GM18498 (cell line): ENCODE measurements at regions not wholly inside any gene's neighbourhood (a gene's known extent, or its start where the extent isn't known, plus 50 kb on each side); places are given as distances from the start of the nearest gene placed in this dataset.
"Not testable (repeated sequence)": the region's sequence is repeated elsewhere in the genome, so short reads cannot be mapped to it uniquely, and the experiment has no call there.

Experiments
- ATAC-seq: cut with Tn5 transposase; IDR thresholded peaks from one replicate; pipeline ENCODE4 v1.9.1; 2021; ENCODE audit warnings: mild to moderate bottlenecking, moderate library complexity; ENCODE audit not compliant: unreplicated experiment

DNA sequence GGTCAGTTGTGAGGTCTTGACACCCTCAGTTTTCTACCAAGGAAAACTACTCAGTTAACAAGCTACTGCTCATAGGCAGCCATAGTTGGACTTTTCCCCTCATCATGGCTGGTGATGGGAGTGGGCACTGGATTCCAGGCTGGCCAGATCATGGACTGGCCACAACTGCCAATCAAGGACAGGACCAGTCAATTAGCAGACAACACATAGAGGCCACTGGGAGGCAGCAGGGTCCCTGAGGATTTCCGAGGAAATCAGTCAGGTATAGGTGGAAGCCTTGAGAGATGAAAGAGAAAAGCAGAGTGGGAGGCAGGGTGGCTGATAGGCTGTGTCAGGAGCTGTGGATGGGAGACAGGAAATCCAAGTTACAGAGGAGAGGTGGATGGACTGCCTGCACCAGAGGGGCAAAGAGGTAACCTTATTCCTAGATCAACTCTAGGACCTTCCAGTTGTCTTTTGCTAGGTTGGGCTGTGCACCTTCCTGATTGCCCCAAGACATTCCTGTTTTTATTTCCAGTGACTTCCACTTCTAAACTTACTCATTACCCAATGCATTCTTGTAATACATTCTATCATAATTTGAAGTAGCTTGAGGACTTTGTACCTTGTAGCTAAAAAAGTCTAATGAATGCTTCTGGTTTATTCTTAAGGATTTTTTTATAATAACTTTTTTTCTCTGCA, 361.8 kb downstream of the KCNRG start:
- ATAC-seq = no peak

DNA sequence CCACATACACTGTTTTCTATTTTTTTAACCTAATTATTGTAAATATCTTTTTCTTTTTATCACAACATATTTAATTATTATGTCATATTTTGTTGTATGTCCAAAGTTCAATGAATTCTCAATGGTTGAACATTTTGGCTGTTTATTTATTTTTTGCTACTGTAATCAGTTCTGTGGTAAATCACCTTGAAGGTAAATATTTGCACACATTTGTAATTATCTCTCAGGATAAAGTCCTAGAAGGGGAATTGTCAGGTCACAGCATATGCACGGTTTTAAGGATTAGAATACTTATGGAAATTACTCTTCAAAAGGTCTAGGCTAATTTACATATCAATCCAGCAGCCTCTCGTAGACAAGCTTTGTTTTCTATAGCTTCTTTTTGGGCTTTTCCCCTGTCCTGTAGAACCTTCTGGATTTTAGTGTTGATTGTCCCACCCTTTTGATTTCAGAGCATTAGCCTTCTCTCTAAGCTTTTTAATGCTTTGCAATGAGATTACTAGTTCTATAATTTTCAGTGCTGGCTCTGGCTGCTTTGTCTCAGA, 362.6 kb downstream of the KCNRG start:
- ATAC-seq = no peak

DNA sequence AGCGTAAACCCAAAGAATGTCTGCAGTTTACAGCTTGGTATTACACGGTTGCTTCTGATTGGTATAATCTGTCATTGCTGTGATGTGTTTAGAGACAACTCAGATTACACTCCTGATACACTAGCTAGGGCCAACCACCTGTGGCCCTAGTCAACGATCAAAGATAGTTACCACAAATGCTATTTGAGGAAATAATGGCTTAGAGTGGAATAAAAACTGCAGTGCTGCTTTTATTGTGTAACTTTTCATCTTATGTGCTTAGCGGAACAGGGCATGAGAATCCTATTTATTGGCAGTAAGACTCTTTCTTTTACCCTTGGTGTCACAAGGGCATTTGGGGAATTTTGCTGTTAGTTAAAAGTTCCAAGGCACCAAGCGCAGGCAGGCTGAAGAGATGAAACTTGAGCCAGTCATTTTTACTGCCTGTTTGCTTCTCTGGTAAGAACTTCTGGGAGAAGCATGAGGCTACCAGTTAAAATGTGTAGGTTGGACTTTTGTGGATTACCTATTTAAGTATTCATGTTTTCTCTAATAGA, 363.3 kb downstream of the KCNRG start:
- ATAC-seq = no peak

DNA sequence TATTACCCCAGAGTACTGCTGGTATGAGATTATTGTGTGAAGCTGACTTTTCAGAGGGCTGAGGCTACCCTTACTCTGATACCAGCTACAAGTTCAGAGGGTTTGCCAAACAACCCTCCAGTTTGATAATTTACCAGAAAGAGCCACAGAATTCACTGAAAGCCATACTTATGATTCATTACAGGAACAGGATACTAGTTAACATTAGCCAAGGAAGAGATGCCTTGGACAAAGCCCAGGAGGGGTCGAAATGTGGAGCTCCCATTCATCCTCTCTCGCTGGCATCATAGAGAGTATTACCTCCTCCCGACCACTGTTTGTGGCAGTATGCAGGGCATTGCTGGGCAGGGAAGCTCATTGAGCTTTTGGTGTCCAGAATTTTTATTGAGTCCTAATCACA, 364.3 kb downstream of the KCNRG start:
- no peak for ATAC-seq

DNA sequence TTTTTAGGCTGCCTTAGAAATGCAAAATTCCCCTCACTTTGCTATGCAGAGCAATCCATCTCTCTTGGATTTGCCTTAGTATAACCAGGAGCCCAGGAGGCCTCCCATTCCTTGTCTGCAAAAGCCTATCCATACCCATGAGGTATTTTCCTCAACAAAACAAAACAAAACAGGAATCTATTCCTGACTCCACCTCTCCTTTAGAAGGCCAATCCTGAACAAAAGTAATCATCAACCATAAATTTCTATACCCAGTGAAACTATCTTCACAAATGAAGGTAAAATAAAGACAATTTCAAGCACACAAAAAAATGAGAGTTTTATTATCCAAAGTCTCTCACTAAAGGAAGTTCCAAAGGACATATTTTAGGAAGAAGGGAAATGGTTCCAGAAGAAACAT, 365.7 kb downstream of the KCNRG start:
- ATAC-seq = no peak

DNA sequence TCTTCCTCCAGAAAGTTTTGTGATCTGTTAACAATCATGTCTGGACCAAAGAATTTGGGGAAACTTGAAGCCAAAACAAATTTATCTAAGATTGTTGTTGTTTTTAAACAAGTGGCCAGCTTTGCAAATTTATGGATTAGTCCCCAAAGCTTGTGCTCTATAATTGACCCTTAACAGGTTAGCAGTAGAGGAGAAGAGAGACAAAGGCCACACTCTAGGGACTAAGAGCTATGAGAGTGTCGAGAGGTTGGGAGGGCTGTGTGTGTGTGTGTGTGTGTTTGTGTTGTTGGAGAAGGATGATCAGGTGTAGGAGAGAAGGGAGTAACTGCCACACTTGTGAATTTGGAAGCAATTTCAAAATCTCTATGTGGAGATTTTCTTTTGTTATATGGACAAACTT, 367.3 kb downstream of the KCNRG start:
- ATAC-seq = no peak

DNA sequence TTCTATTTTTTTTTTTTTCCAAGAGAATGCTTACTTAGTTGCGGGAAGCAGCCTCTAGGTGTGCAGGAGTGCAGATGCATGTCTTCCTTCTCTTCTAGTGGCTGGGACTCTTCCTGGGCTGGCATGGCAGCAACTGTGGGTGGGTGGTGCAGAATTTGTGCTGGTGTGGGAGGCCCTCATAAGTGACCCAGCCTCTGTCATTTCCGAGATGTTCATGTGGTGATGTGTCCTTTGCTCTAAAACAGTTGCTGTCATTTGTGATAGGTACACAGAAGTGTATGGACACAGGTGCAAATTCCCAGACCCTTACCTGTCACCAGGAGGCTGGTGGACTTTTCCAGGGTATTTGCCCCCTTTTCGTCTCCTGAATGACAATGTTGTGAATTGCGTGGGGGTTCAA, 367.7 kb downstream of the KCNRG start:
- ATAC-seq = no peak

DNA sequence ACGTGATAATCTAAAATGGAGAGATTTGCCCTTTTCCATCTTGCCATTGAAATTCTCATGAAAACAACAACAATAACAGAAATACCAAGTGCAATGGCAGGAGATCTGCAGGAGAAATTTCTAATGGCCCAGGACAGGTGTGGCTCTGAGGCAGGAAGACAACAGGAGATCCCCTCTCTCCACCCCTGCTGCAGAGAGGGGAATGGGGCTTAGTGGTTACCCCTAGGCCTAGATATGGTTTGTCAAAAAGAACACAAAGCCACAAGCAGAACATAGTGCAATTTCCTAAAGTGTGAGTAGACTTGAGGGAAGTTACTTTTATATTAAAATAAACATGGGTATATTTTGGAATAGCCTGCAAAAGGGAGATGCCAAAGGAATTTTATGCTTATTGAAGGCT, 369.5 kb downstream of the KCNRG start:
- ATAC-seq = no peak

DNA sequence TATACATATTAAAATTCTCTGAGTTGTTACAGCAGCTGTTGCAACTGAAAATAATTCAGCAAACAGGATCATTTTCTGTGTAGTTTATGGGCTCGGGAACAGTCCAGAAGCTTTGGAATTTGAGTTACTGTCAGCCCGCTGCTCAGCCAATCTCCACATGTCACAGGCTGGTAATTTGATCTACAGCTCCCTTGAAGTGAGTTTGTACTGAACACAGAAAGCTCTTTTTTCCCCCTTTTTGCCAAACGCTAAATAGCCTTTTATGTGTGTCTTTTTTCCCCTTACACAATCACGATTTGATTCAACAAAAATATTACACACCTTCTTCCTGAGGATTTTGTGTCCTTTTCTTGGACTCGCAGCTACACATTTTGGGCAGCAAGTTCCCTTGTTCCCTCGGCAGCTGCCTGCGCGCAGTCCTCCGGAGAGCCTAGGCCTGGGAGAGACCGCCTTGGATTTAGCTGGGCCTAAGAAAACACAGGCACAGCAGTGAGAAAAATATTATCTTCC, 371.4 kb downstream of the KCNRG start:
- ATAC-seq = no peak

DNA sequence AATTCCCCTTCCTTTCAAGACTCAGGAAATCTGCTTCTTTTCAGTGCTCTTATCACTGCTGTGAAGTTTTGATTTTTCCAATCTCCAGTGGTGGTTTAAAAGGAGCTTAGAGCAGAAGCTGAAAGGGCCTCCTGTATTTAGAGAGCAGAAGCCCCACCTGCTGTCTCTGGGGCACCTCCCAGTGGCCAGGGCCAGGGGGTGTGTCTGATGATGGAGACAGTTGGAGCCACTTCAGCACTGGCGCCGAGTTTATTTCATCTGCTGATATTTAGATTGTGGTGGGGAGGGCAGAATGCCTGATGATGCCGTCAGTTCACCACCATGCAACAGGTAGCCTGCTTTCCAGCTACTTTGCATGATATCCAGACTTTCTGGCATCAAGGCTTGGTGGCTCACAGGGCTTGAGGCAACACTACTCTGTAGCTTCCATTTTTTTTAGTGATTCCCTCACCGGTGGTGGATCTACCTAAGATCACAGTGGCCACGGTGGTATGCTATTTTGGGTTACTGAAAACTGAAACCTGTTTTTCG, 371.9 kb downstream of the KCNRG start:
- no peak for ATAC-seq

DNA sequence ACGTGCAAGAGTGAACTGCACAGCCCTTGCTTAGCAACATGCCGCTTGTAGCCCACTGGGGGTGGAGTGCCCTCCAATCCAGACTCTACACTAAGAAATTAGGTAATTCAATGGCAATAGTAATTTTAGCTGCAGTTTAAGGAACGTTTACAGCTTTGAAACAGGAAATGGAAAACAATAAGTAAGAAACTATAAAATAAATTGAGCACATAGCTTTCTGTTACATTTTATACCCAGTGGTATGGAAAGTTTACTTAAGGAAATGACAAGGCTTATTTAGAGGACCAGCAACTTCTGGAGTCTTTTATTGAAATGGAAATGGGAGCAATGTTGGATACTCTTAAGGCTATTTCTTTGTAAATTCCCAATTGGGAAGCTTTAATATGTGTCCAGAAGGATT, 373.2 kb downstream of the KCNRG start:
- no peak for ATAC-seq

DNA sequence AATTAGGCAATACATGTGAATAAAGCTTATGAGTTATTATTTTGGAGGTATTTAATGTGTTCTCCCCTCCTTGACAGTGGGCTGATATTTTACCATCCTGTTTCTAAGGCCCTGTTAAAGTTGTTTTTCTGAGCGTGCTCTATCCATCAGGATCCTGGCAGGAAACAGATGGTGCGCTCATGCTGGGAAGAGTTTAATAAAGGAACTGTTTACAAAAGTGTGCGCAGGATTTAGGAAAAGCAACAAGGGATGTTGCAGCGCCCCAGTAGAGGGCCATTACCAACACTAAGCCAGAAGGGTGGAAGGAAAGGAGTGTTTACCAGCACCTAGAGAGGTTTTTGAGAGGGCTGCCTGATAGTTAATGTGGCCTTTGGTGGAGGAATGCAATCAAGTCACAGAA, 374.5 kb downstream of the KCNRG start:
- no peak for ATAC-seq

DNA sequence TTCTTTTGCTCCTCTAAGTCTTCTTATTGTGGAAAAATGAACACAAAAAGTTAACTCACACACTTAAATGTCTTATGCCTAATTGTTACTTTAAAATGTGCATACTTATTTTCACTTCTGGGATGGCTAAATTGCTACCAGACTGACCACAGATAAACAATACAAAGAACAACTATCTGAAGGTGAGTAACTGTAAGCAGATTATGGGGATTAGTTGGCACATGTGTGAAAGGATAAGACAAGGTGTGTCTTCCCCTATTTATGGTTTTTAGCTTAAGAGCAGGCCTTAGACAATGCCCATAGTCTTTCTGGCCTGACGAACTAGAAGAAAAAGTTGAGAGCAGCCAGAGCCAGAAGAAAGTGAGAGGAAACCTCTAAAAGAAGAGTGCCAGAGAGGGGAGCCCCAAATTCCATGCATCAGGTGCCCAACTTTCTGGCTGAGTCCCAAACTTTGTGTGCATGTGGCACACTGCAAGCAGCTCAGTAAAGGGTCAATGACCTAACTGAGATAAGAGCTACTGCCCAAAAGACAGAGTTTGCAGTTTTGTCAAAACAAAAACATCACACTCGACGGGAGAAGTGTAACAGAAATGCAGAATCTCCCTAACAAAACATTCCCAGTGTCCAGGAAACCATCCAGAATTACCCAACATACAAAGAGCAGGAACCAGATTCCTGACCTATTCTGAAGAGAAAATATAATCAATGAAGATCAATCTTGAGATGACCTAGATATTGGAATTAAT, 375.4 kb downstream of the KCNRG start:
- no peak for ATAC-seq

DNA sequence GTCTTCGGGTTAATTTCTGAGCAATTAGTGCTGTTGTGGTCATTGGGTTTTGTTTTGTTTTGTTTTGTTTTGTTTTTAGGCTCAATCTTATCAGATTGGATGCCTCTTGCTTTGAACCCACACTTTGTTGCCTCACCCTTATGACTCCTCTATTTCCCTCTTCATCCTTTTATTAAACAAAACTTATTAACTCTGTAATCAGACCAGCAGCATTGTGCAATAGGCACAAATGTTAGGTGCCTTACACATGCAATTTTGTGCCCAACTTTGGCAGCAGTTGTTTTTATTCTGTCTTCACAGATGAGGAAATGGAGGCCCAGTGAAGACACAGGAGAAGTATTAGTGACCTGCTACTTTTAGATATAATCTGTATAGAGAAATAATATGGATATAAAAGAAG, 377.7 kb downstream of the KCNRG start:
- no peak for ATAC-seq

DNA sequence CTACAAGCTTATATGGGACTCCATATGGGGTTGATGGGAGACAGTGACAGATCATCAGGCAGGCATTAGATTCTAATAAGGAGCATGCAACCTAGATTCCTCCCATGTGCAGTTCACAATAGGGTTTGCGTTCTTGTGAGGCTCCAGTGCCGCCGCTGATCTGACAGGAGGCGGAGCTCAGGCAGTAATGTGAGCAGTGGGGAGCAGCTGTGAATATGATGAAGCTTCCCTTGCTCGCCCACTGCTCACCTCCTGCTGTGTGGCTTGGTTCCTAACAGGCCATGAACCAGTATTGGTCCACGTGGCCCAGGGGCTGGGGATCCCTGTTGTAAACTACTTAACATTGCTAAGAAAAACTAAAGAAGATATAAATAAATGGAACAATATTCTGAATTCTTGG, 378.4 kb downstream of the KCNRG start:
- ATAC-seq = no peak

DNA sequence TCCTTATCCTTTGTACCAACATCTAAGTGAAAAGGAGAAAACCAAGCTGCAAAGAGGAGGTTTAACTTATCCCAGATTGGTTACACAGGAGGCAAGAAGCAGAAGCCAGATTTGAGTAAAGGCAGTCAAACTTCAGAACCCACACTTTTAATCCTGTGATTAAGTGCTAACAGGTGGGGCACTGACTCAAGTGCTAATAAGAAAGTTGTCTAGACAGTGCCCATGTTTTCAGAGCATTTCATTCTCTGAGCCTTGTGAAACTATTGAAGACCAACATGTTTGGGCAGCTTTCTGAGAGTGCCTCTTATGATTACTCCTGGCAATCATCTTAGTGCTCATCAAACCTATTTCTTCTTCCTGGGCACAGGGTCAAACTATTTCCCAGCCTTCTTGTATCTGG, 380.8 kb downstream of the KCNRG start:
- ATAC-seq = no peak

DNA sequence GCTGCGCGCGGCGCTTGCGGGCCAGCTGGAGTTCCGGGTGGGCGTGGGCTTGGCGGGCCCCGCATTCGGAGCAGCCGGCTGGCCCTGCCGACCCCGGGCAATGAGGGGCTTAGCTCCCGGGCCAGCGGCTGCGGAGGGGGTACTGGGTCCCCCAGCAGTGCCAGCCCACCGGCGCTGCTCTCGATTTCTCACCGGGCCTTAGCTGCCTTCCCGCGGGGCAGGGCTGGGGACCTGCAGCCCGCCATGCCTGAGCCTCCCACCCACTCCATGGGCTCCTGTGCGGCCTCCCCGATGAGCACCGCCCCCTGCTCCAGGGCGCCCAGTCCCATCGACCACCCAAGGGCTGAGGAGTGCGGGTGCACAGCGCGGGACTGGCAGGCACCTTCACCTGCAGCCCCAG, 381.4 kb downstream of the KCNRG start:
- not testable (repeated sequence) for ATAC-seq

DNA sequence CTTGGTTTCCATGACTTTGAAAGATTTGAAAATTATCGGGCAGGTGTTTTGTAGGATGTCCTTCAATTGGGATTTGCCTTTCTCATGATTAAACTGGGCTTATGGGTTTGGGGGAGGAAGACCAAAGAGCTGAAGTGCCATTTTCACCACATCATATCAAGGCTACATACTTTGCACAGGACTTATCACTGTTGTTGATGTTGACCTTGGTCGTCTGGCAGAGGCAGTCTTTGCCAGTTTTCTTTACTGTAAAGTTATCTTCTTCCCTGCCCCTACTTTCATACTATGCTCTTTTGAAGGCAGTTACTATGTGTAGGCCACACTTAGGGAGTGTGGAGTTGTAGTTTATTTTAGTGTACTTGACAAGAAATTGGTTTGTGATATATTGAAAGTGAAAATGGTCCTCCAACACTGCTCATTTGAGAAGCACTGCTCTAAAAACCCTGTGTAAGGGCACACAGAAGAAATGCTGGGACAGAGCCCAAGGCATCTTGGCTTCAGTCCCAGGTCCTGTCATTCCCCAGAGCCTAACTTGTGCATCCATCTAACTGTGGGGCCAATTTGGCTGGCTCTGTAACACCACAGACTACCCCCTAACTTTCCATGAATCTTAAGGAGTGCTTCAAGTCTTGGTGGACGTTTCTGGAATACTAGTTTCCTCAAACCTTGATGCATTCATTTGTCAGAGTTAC, 384.9 kb downstream of the KCNRG start:
- ATAC-seq = no peak

DNA sequence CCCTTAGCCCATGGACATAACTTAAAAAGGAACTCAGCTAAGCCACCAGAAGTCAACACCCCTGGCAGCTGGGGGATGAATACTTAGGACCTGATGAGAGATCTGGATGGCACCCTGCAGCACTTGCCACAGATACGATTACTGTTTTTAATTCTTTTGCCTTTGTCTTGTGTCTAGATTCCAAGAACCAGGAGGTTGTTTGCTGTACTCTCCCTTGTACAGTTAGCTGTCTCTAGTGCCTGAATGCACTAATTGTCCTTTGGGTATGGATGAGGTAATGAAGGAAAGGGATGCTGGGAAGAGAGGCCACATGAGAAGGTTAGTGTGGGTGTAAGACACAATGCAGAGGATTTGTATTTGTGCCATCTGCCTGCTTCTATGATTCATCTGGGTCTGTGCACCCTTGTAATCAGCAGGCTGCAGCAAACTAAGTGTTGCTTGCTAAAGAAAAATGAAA, 385.8 kb downstream of the KCNRG start:
- ATAC-seq = no peak

DNA sequence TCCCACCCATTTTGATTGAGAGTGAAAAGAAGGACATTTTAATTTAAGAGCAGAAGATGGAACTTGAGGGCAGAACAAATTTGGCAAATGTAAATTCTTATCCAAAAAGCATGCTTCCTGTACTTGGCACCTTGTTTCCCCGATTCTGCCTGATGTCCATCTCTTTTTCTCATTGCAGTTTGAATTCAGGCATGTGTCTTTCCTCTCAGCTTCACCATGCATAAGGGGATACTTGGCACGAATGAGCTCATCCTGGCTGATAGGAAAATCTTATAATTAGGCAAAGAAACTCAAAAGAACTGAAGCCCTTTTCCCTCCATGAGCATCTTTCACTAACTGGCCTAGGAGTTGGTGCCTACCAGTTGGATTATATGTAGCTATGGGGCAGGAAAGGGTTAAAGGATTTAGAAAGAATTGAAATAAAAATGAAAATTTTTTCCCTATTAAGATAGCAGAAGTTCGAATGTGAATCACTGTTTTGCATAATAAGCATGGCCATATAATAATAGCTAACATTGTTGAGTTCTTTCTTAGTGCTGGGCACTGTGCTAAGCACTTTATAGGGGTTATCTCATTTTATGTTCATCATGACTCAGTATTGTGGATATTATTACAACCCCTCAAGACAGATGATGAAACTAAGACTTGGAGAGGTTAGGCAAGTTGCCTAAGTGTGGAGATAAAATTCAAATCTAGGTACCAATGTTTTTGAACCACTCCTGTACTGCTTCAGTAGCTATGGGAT, 386.6 kb downstream of the KCNRG start:
- ATAC-seq = no peak
